ENCODE measurements at regions not wholly inside any gene's neighbourhood (a gene's known extent, or its start where the extent isn't known, plus 50 kb on each side); places are given as distances from the start of the nearest gene placed in this dataset.

GRCh38 chr20:11843289-11843688 lies 74.4 kb upstream of the BTBD3 start:
- TF ChIP-seq CTCF (IDR thresholded peaks at IDR 0.05) (no peak), POLR2AphosphoS5 (IDR thresholded peaks at IDR 0.05; ENCODE audit: low read depth, low read length) (no peak), SIN3A (IDR thresholded peaks at IDR 0.05; ENCODE audit: borderline replicate concordance, insufficient read depth, low read depth, low read length) (no peak)

Measured in Panc1 (cell line).